DND-41 (cell line): ENCODE measurements at regions not wholly inside any gene's neighbourhood (a gene's known extent, or its start where the extent isn't known, plus 50 kb on each side); places are given as distances from the start of the nearest gene placed in this dataset.
"Not testable (repeated sequence)": the region's sequence is repeated elsewhere in the genome, so short reads cannot be mapped to it uniquely, and the experiment has no call there.

Experiments used
- ATAC-seq: fragments of 200-7000 bp; cut with Tn5 transposase; 3 replicates; pipeline ENCODE4 v1.9.1; 2021; ENCODE audit warnings: low read depth; ENCODE audit not compliant: insufficient read depth
- DNase-seq: peaks from one replicate; pipeline ENCODE4 v3.0.0-alpha.2; 2020
- H2AFZ ChIP-seq: 2 replicates; pipeline ENCODE4 v1.6.0; 2012; ENCODE audit warnings: low read depth, low read length
- H3K27ac ChIP-seq: 2 replicates; pipeline ENCODE4 v1.5.1; 2012; ENCODE audit warnings: low read length, inconsistent platforms
- H3K27me3 ChIP-seq: fragments of 200-600 bp; sonication (generic); 2 replicates; pipeline ENCODE4 v1.6.0; 2012; ENCODE audit warnings: low read length, mild to moderate bottlenecking, inconsistent platforms; ENCODE audit not compliant: insufficient read depth, poor library complexity
- H3K36me3 ChIP-seq: 2 replicates; pipeline ENCODE4 v1.5.1; 2012; ENCODE audit warnings: low read length, inconsistent platforms; ENCODE audit not compliant: insufficient read depth
- H3K4me1 ChIP-seq: 2 replicates; pipeline ENCODE4 v1.5.1; 2012; ENCODE audit warnings: mild to moderate bottlenecking, low read length; ENCODE audit not compliant: insufficient read depth
- H3K4me2 ChIP-seq: 2 replicates; pipeline ENCODE4 v1.6.0; 2012; ENCODE audit warnings: mild to moderate bottlenecking, moderate library complexity, low read length, inconsistent platforms; ENCODE audit not compliant: insufficient read depth
- H3K4me3 ChIP-seq, 2 experiments: fragments of 200-600 bp in 1 of 2; shearing (Covaris generic) in 1 of 2; 2 replicates each; pipeline ENCODE4 v1.5.1; 2012 to 2016; ENCODE audit warnings: inconsistent platforms in 2 of 2, low read length in 2 of 2, mild to moderate bottlenecking in 2 of 2, low read depth in 1 of 2, moderate library complexity in 1 of 2
- H3K79me2 ChIP-seq: 2 replicates; pipeline ENCODE4 v1.6.0; 2012; ENCODE audit warnings: low read length, inconsistent platforms; ENCODE audit not compliant: insufficient read depth
- H3K9ac ChIP-seq: 2 replicates; pipeline ENCODE4 v1.6.0; 2012; ENCODE audit warnings: low read depth, mild to moderate bottlenecking, inconsistent platforms, low read length, moderate library complexity
- H3K9me3 ChIP-seq: 2 replicates; pipeline ENCODE4 v1.5.1; 2012; ENCODE audit warnings: low read length, moderate library complexity, mild to moderate bottlenecking, inconsistent platforms; ENCODE audit not compliant: insufficient read depth, severe bottlenecking
- H4K20me1 ChIP-seq: 2 replicates; pipeline ENCODE4 v1.6.0; 2012; ENCODE audit warnings: low read length; ENCODE audit not compliant: insufficient read depth
- CTCF ChIP-seq: IDR thresholded peaks from 2 replicates; pipeline ENCODE4 v1.5.1; 2012; ENCODE audit warnings: borderline replicate concordance, low read length, moderate library complexity, mild to moderate bottlenecking; ENCODE audit not compliant: poor library complexity, severe bottlenecking; ENCODE audit errors: extremely low read depth
- EZH2 ChIP-seq: IDR thresholded peaks from 3 replicates; pipeline ENCODE4 v1.6.1; 2012; ENCODE audit warnings: borderline replicate concordance, low read depth, mild to moderate bottlenecking, moderate library complexity, low read length, inconsistent platforms; ENCODE audit not compliant: severe bottlenecking

- ATAC-seq = peak; percentile 88
- H3K4me2 ChIP-seq = peak overlapping the region; percentile 22
- H3K27me3 ChIP-seq = no peaks in the 10 kb centered on the region
- H3K9ac ChIP-seq = peak overlapping the region; percentile 26
- peak; percentile 43 for DNase-seq
- no peaks in the 10 kb centered on the region for H4K20me1 ChIP-seq
- no peaks in the 10 kb centered on the region for H3K79me2 ChIP-seq
- no peak overlapping the region for H3K4me3 ChIP-seq
- H3K36me3 ChIP-seq = no peaks in the 10 kb centered on the region
- TF ChIP-seq EZH2 (no peak), CTCF (peak; percentile 11)
- no peaks in the 10 kb centered on the region for H3K9me3 ChIP-seq
- peaks cover 33% of the 10 kb centered on the region for H3K4me1 ChIP-seq
- peak overlapping the region; percentile 63 for H2AFZ ChIP-seq
- H3K27ac ChIP-seq = peak overlapping the region; percentile 75
These were observed 261.1 kb downstream of the GATA3 start for GRCh38 chr10:8315619-8316021.

DNA sequence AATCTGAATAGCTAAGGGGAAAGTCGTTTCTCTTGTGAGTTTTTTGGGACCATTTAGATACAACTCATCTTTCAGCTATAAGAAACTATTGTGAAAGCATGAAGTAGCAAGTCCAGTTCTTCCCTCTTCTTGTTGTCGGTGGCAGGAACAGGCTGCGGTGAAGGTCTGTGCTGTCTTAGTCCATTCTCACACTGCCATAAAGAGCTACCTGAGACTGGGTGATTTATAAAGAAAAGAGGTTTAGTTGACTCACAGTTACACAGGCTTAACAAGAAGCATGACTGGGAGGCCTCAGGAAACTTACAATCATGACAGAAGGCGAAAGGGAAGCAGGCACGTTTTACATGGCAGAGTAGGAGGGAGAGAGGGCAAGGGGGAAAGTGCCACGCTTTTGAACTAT is 261.8 kb downstream of the GATA3 start:
- no peak overlapping the region for H3K4me3 ChIP-seq
- DNase-seq = no peak
- H3K79me2 ChIP-seq = no peaks in the 10 kb centered on the region
- no peak overlapping the region for H3K4me2 ChIP-seq
- no peaks in the 10 kb centered on the region for H3K27me3 ChIP-seq
- no peaks in the 10 kb centered on the region for H4K20me1 ChIP-seq
- H3K4me1 ChIP-seq = peaks cover 33% of the 10 kb centered on the region
- no peak for TF ChIP-seq EZH2
- no peak for TF ChIP-seq CTCF
- no peaks in the 10 kb centered on the region for H3K9me3 ChIP-seq
- H3K27ac ChIP-seq = peak overlapping the region; percentile 75
- H3K36me3 ChIP-seq = no peaks in the 10 kb centered on the region
- H2AFZ ChIP-seq = peak overlapping the region; percentile 63
- H3K9ac ChIP-seq = peak overlapping the region; percentile 26
- 0 out of 3 replicates have a peak, but pooled peaks have one; percentile 18 for ATAC-seq

DNA sequence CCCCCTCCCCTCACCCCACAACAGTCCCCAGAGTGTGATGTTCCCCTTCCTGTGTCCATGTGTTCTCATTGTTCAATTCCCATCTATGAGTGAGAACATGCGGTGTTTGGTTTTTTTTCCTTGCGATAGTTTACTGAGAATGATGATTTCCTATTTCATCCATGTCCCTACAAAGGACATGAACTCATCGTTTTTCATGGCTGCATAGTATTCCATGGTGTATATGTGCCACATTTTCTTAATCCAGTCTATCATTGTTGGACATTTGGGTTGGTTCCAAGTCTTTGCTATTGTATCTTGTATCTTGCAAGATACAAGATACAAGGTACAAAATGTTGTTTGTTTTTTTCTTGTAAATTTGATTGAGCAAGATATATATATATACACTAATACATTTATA is 263.9 kb downstream of the GATA3 start:
- H3K27ac ChIP-seq, ATAC-seq: not testable (repeated sequence)
- H3K4me1 ChIP-seq = peaks cover 36% of the 10 kb centered on the region

DNA sequence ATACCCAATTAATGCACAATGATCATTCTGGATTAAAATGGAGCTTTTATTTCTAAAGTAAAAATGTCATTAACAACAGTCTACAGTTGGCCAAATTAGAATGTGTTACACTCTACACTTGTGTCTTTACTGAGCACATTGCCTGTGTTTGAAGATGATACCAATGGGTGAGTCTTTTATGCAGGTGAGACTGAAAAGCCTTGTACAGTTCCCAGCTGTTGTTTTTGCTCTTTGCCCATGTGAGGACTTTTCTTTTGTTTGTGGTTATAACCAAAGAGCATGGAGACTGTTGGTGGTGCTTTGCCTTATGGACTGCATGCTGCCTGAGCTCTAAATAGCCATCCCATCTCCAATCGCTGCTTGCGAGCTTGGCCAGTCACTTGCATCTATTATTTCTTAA is 264.5 kb downstream of the GATA3 start:
- Histone ChIP-seq H3K36me3 (no peaks in the 10 kb centered on the region), H3K4me3 (no peak overlapping the region), H3K27ac (no peak overlapping the region), H3K79me2 (no peaks in the 10 kb centered on the region), H3K4me2 (no peak overlapping the region), H2AFZ (no peak overlapping the region), H3K4me1 (peaks cover 33% of the 10 kb centered on the region), H3K27me3 (no peaks in the 10 kb centered on the region), H3K9ac (no peak overlapping the region), H3K9me3 (no peaks in the 10 kb centered on the region), H4K20me1 (no peaks in the 10 kb centered on the region)
- DNase-seq (no peak), ATAC-seq (0 out of 3 replicates have a peak, but pooled peaks have one; percentile 4)
- no peak for TF ChIP-seq EZH2
- TF ChIP-seq CTCF = no peak

More for the DNA sequence above, 263.9 kb downstream of the GATA3 start:
- not testable (repeated sequence) for H3K27me3 ChIP-seq, H4K20me1 ChIP-seq, H3K9ac ChIP-seq, H3K79me2 ChIP-seq, DNase-seq, H2AFZ ChIP-seq, H3K4me2 ChIP-seq, H3K4me3 ChIP-seq, H3K9me3 ChIP-seq, H3K36me3 ChIP-seq
